ENCODE measurements at regions not wholly inside any gene's neighbourhood (a gene's known extent, or its start where the extent isn't known, plus 50 kb on each side); places are given as distances from the start of the nearest gene placed in this dataset.

DNA sequence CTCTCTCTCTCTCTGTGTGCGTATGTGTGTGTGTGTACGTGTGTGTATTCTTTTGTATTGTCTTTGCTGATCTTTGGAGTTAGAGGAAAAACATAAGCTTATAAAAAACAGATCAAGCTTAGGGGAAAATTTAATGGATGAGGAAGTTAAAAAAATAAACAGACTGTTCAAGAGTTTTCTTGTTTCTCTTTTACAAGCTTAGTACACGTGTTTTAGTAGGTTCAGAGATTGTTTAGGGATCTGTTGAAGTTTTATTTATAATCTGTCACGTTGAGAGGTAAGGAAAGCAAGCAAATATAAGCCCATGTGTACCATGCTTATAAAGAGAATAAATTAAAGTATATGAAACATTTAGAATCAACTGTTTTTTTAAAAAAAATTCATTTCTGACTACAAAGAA lies 1470.3 kb upstream of the NUDT12 start:
- DNase-seq: no peak

GRCh38 chr5:105030153-105030552 lies 1467.6 kb upstream of the NUDT12 start:
- no peak for DNase-seq

DNA sequence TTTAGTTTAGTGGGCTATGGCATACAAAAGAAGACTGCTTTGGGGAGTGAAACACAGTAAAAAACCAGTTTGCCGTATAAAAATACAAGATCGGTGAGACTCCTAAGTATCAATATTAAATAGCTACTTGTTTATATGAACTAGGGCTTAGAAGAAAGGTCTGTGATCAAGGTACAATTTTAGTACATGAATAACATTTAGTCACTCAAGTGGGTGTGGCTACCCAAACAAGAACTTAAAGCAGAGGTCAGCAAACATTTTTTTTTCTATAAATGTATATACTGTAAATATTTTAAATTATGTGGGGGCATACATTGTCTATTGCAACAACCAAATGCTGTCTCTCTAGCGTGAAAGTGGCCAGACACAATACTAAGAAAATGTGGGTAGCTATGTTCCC lies 1452.5 kb upstream of the NUDT12 start:
- no peak for DNase-seq

GRCh38 chr5:104998572-104998971 lies 1436.0 kb upstream of the NUDT12 start:
- no peak for DNase-seq

DNA sequence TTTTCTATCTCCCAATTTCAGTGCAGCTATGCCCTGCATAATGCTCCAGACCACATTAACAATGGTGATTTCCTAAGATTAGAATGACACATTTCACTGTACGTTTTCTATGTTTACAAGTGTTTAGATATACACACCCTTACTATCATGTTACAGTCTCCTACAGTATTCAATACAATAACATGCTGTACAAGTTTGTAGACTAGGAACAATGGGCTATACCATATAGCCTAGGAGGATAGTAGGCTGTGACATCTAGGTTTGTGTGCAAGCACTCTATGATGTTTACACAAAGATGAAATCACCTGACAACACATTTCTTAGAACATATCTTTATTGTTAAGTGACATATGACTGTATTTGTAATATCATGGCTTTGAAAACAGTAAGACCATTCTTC lies 1435.6 kb upstream of the NUDT12 start:
- DNase-seq: no peak

GRCh38 chr5:104987074-104987473 lies 1424.5 kb upstream of the NUDT12 start:
- no peak for DNase-seq

DNA sequence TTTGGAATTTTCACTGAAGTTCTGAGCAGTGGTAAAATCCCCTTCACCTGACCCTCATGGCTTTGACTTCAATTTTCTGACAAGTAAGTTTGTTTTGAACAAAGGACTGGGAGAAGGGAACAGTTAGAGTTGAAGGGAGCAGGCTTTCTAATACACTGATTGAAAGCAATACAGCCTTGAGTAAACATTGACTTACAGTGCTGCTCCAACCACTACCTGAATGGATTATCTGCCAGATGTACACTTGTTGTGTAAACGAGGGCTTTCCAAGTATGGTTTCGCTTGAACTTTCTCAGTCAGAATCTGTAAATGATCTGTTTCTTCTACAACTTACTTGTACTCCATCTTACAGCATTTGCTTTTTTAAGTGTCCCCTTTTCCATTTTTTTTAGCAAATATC lies 1414.9 kb upstream of the NUDT12 start:
- no peak for DNase-seq

GRCh38 chr5:104967806-104968410 lies 1405.3 kb upstream of the NUDT12 start:
- no peak for DNase-seq

DNA sequence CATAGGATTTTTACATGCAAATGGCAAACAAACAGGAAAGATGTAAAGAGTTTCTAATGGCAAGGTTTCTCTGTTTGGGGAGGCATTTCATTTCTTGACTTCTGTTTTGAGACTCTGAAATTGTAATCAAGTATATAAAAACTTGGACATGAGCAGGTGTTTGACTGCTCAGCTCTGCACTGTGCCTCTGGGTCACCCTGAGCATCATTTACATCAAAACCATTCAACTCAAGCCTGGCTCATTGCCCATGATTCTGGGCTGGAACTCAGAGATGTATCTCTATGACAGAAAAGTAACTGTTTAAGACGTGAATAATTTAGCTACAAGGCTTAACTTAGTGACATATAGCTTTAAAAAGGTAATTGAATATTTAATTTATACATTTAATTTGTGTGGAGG lies 1402.4 kb upstream of the NUDT12 start:
- no peak for DNase-seq

GRCh38 chr5:104955479-104955878 lies 1392.9 kb upstream of the NUDT12 start:
- DNase-seq: no peak

GRCh38 chr5:104952876-104953275 lies 1390.3 kb upstream of the NUDT12 start:
- no peak for DNase-seq

- no peak for DNase-seq
Measured at GRCh38 chr5:104951829-104952228, 1389.2 kb upstream of the NUDT12 start.

GRCh38 chr5:104947076-104947475 lies 1384.5 kb upstream of the NUDT12 start:
- no peak for DNase-seq

DNA sequence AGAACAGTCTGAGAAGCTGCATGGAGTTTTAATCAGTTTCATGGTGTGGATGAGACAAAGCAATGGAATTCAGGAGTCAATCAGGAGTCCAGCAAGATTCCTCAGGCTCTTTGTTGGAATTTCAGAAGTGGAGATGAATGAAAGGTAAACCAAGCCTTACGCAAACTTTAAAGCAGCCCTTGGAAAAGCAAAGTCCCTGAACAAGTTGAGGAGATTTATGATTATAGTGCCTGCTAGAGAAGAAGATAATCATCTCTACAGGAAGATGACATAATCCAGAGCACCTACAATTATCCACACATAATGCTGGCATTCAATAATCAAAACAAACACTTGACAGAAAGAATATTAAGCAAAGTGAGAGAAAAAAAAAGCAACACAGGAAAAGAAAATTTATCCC lies 1380.1 kb upstream of the NUDT12 start:
- DNase-seq: no peak

GRCh38 chr5:104941030-104941645 lies 1378.5 kb upstream of the NUDT12 start:
- no peak for DNase-seq

- no peak for DNase-seq
Measured at GRCh38 chr5:104937598-104937997, 1375.0 kb upstream of the NUDT12 start.

DNA sequence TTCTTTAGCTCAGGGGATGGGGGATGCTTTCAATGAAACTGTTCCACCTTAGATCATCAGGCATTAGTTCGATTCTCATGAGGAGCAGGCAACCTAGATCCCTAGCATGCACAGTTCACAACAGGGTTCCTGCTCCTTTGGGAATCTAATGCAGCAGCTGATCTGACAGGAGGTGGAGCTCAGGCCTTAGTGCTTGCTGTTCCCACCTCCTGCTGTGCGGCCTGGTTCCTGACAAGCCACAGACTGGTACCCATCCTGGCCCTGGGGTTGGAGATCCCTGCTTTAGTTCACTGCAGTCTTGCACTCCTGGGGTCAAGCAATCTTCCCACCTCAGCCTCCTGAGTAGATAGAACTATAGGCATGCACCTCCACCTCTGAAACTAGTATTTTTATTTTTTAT lies 1369.8 kb upstream of the NUDT12 start:
- no peak for DNase-seq

GRCh38 chr5:104928906-104929520 lies 1366.4 kb upstream of the NUDT12 start:
- no peak for DNase-seq

DNA sequence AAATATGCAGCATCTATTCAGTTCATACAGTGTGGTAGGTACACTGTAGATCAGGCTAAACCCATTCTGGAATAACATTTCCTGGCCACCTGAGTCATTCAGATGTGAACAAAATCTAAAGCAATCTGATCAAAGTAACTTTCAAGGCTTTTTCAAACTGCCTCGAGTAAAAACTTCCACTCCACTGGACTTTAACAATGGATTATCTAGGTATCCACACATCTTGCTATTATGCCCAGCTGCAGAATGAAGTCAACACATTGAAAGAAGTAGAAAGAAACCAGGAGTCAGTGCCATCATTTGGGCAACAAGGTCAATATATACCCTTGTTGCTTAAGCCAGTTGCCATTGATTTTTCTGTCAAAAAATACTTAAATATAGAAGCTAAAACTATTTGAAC lies 1352.6 kb upstream of the NUDT12 start:
- no peak for DNase-seq

DNA sequence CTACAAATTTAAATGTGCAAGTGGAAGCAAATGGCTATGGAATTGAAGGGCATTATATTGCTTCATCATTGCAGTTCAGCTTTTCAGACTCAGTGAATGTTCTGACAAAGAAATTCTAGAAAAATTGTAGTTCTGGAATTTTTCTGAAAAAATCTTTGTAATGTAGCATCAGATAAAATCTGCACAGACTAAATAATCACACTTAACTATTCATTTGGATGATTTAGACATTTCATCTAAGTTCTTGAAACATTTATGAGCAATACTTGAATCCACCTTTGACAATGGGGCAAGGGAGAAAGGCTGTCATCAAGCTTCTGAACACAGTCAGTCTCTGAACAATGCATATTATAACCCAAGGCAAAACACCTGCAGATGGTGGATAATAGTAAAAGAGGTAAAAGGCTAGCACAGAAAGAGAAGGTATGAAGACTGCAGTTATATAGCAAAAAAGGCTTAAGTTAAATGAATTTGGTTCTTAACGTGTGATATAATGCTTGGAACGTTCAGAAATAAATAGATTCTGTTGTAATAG lies 1352.0 kb upstream of the NUDT12 start:
- DNase-seq: no peak

DNA sequence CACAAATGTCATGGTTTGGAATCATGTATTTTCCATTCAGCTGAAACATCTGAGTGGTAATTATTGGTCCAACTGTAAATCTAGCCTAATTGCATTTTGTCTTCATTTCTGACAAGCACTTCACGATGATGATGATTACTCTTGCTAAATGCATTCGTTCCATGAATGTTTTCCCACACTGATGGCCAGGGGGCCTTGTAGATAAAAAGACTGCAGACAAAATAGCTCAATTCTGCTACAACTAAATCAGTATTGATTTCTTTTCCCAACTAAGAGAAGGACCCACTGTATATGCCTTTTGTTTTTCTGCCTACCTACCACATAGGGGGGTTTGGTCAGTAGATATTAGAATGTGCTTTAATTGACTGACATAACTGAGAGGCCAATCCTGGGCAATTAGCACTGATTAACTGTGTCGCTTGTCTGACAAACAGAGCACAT lies 1351.3 kb upstream of the NUDT12 start:
- no peak for DNase-seq

DNA sequence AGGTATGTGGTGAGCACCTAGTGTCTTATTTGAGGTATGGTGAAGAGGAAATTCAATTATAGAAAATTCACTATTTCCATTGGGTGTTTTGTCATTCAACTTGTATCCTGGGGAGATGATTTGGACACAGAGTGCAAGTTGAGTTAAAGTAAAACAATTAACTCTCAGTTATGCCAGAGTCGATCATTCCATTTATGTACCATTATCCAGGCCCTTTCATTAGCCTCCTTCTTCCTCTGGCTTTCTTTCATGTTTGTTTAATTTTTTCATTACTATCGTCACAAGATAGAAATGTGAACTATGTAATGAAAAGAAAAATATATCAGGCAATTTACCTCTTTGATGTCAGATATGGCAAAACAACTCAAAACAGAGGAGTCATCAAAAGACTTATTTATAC lies 1347.2 kb upstream of the NUDT12 start:
- no peak for DNase-seq

GRCh38 chr5:104904561-104904960 lies 1342.0 kb upstream of the NUDT12 start:
- no peak for DNase-seq

DNA sequence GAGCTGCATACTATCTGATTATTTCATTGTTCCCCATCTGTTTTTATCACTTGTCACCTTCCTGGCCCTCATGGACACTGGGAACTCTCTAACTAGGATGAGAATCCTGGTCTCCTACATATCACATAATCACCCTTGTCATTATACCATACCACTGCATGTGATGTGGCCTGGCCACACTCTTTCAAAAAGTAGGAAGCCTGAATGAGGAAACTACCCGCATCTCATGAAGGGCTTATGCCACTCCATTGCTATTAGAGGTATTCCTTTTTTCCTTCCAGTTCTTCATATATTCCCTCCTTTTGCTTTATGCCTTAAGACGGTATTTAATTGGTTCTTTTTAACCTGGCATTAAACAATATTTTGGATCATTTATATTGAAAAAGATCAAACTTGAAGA lies 1341.4 kb upstream of the NUDT12 start:
- DNase-seq: no peak
